Liver (tissue), 3 donors: ENCODE measurements at regions not wholly inside any gene's neighbourhood (a gene's known extent, or its start where the extent isn't known, plus 50 kb on each side); places are given as distances from the start of the nearest gene placed in this dataset.

Source experiments
- CTCF ChIP-seq: fragments of 150-350 bp; IDR thresholded peaks from 2 replicates; pipeline ENCODE4 v1.5.1; 2017; ENCODE audit warnings: improper control_type of control experiment, low read depth, low read length; ENCODE audit not compliant: missing input control
- FOXA1 ChIP-seq: IDR thresholded peaks from 2 replicates; pipeline ENCODE4 v1.6.1; 2016; ENCODE audit warnings: antibody characterized with exemption
- GABPA ChIP-seq, 2 donors: IDR thresholded peaks in 1 of 2; conservative IDR thresholded peaks in 1 of 2; 2 replicates each; pipeline ENCODE4 v1.6.1; 2016; ENCODE audit warnings: antibody characterized with exemption in 2 of 2, mild to moderate bottlenecking in 1 of 2, moderate library complexity in 1 of 2
- JUND ChIP-seq, 2 donors: IDR thresholded peaks; 2 replicates each; pipeline ENCODE4 v1.6.1; 2016; ENCODE audit warnings: antibody characterized with exemption in 2 of 2
- RAD21 ChIP-seq, 2 donors: IDR thresholded peaks; 2 replicates each; pipeline ENCODE4 v1.6.1; 2016; ENCODE audit warnings: antibody characterized with exemption in 2 of 2, mild to moderate bottlenecking in 2 of 2
- REST ChIP-seq: IDR thresholded peaks from 2 replicates; pipeline ENCODE4 v1.6.1; 2016; ENCODE audit warnings: antibody characterized with exemption, mild to moderate bottlenecking
- SP1 ChIP-seq: IDR thresholded peaks from 2 replicates; pipeline ENCODE4 v1.6.1; 2018; ENCODE audit warnings: antibody characterized with exemption, mild to moderate bottlenecking
- TAF1 ChIP-seq: conservative IDR thresholded peaks from 2 replicates; pipeline ENCODE4 v1.6.1; 2016; ENCODE audit warnings: antibody characterized with exemption, mild to moderate bottlenecking
- YY1 ChIP-seq: IDR thresholded peaks from 2 replicates; pipeline ENCODE4 v1.6.1; 2016; ENCODE audit warnings: antibody characterized with exemption, mild to moderate bottlenecking
- ZBTB33 ChIP-seq: IDR thresholded peaks from 2 replicates; pipeline ENCODE4 v1.6.1; 2016; ENCODE audit warnings: antibody characterized with exemption
- donor health status: healthy.
- donor health status: healthy.

GRCh38 chr5:174850565-174851169 lies 126.3 kb downstream of the MSX2 start:
- TF ChIP-seq CTCF (no peak), RAD21 (IDR thresholded peaks at IDR 0.05) (no peak), REST (no peak), YY1 (no peak), SP1 (no peak), FOXA1 (no peak), GABPA (IDR thresholded peaks at IDR 0.05 in 1 of 2, conservative IDR thresholded peaks at IDR 0.05 in 1 of 2) (no peak), JUND (IDR thresholded peaks at IDR 0.05) (no peak), ZBTB33 (no peak), TAF1 (no peak)
